HepG2 (cell line): ENCODE measurements at regions not wholly inside any gene's neighbourhood (a gene's known extent, or its start where the extent isn't known, plus 50 kb on each side); places are given as distances from the start of the nearest gene placed in this dataset.
A peak's percentile ranks its signal among the peaks of the same experiment; 100 is the strongest.

ENCODE experiments used
- AKAP8 ChIP-seq: sonication (generic); formaldehyde crosslinking; IDR thresholded peaks from 2 replicates; pipeline ENCODE4 v1.5.1; 2020; ENCODE audit warnings: mild to moderate bottlenecking, missing genetic modification reagents
- CEBPB ChIP-seq: IDR thresholded peaks from 2 replicates; pipeline ENCODE4 v1.6.1; 2011; ENCODE audit warnings: low read depth, low read length, improper control_type of control experiment, borderline replicate concordance
- FOXJ3 ChIP-seq: sonication (generic); formaldehyde crosslinking; IDR thresholded peaks from 2 replicates; pipeline ENCODE4 v1.4.0; 2020; ENCODE audit warnings: missing genetic modification reagents, mild to moderate bottlenecking, borderline replicate concordance
- IRX3 ChIP-seq: sonication (generic); formaldehyde crosslinking; IDR thresholded peaks from 2 replicates; pipeline ENCODE4 v1.8.1; 2023; ENCODE audit warnings: mild to moderate bottlenecking, low read depth, missing genetic modification reagents, borderline replicate concordance
- JARID2 ChIP-seq: sonication (generic); formaldehyde crosslinking; IDR thresholded peaks from 2 replicates; pipeline ENCODE4 v1.8.1; 2023; ENCODE audit warnings: missing genetic modification reagents, inconsistent platforms; ENCODE audit not compliant: insufficient replicate concordance
- KLF13 ChIP-seq: sonication (generic); formaldehyde crosslinking; IDR thresholded peaks from 2 replicates; pipeline ENCODE4 v1.4.0; 2020; ENCODE audit warnings: mild to moderate bottlenecking, missing genetic modification reagents
- MAFF ChIP-seq: IDR thresholded peaks from 2 replicates; pipeline ENCODE4 v1.6.1; 2011; ENCODE audit warnings: low read depth, low read length, improper control_type of control experiment
- PHB2 ChIP-seq: fragments of 450-650 bp; IDR thresholded peaks from 2 replicates; pipeline ENCODE4 v1.6.1; 2018; ENCODE audit not compliant: partially characterized antibody
- SNRNP70 ChIP-seq: fragments of 200-400 bp; formaldehyde crosslinking; IDR thresholded peaks from 2 replicates; pipeline ENCODE4 v1.6.1; 2017; ENCODE audit warnings: mild to moderate bottlenecking, low read depth, low read length, moderate library complexity
- TGIF2 ChIP-seq: IDR thresholded peaks from 2 replicates; pipeline ENCODE4 v1.6.1; 2016; ENCODE audit warnings: control low read depth, missing compliant biosample characterization
- U2AF1 ChIP-seq: fragments of 200-400 bp; formaldehyde crosslinking; optimal IDR thresholded peaks from 2 replicates; pipeline ENCODE3; 2017; ENCODE audit warnings: mild to moderate bottlenecking, low read depth, low read length
- ZNF10 ChIP-seq: sonication (generic); formaldehyde crosslinking; IDR thresholded peaks from 2 replicates; pipeline ENCODE4 v1.4.0; 2020; ENCODE audit warnings: mild to moderate bottlenecking, low read depth, missing genetic modification reagents, borderline replicate concordance
- ZNF224 ChIP-seq: sonication (generic); formaldehyde crosslinking; IDR thresholded peaks from 2 replicates; pipeline ENCODE4 v1.5.0; 2020; ENCODE audit warnings: mild to moderate bottlenecking, missing genetic modification reagents
- ZNF260 ChIP-seq: sonication (generic); formaldehyde crosslinking; IDR thresholded peaks from 2 replicates; pipeline ENCODE4 v1.4.0; 2020; ENCODE audit warnings: missing genetic modification reagents, low read depth, mild to moderate bottlenecking, borderline replicate concordance
- ZNF431 ChIP-seq: sonication (generic); formaldehyde crosslinking; IDR thresholded peaks from 2 replicates; pipeline ENCODE4 v1.9.0; 2022; ENCODE audit warnings: missing genetic modification reagents, low read depth, mild to moderate bottlenecking, borderline replicate concordance
- ZNF460 ChIP-seq: sonication (generic); formaldehyde crosslinking; IDR thresholded peaks from 2 replicates; pipeline ENCODE4 v1.5.1; 2020; ENCODE audit warnings: missing genetic modification reagents, mild to moderate bottlenecking, borderline replicate concordance
- ZNF563 ChIP-seq: sonication (generic); formaldehyde crosslinking; IDR thresholded peaks from 2 replicates; pipeline ENCODE4 v1.8.0; 2022; ENCODE audit warnings: mild to moderate bottlenecking, moderate library complexity, missing genetic modification reagents
- ZNF780A ChIP-seq: sonication (generic); formaldehyde crosslinking; IDR thresholded peaks from 2 replicates; pipeline ENCODE4 v1.8.0; 2022; ENCODE audit warnings: mild to moderate bottlenecking, missing genetic modification reagents, moderate library complexity
- ZNF816 ChIP-seq: sonication (generic); formaldehyde crosslinking; IDR thresholded peaks from 2 replicates; pipeline ENCODE4 v1.8.0; 2022; ENCODE audit warnings: missing genetic modification reagents, mild to moderate bottlenecking, borderline replicate concordance
- TF ChIP-seq, protein P1 (sequence below): sonication (generic); formaldehyde crosslinking; IDR thresholded peaks from 2 replicates; pipeline ENCODE4 v1.4.0; 2020; ENCODE audit warnings: missing genetic modification reagents

- TF ChIP-seq, protein P1, sequence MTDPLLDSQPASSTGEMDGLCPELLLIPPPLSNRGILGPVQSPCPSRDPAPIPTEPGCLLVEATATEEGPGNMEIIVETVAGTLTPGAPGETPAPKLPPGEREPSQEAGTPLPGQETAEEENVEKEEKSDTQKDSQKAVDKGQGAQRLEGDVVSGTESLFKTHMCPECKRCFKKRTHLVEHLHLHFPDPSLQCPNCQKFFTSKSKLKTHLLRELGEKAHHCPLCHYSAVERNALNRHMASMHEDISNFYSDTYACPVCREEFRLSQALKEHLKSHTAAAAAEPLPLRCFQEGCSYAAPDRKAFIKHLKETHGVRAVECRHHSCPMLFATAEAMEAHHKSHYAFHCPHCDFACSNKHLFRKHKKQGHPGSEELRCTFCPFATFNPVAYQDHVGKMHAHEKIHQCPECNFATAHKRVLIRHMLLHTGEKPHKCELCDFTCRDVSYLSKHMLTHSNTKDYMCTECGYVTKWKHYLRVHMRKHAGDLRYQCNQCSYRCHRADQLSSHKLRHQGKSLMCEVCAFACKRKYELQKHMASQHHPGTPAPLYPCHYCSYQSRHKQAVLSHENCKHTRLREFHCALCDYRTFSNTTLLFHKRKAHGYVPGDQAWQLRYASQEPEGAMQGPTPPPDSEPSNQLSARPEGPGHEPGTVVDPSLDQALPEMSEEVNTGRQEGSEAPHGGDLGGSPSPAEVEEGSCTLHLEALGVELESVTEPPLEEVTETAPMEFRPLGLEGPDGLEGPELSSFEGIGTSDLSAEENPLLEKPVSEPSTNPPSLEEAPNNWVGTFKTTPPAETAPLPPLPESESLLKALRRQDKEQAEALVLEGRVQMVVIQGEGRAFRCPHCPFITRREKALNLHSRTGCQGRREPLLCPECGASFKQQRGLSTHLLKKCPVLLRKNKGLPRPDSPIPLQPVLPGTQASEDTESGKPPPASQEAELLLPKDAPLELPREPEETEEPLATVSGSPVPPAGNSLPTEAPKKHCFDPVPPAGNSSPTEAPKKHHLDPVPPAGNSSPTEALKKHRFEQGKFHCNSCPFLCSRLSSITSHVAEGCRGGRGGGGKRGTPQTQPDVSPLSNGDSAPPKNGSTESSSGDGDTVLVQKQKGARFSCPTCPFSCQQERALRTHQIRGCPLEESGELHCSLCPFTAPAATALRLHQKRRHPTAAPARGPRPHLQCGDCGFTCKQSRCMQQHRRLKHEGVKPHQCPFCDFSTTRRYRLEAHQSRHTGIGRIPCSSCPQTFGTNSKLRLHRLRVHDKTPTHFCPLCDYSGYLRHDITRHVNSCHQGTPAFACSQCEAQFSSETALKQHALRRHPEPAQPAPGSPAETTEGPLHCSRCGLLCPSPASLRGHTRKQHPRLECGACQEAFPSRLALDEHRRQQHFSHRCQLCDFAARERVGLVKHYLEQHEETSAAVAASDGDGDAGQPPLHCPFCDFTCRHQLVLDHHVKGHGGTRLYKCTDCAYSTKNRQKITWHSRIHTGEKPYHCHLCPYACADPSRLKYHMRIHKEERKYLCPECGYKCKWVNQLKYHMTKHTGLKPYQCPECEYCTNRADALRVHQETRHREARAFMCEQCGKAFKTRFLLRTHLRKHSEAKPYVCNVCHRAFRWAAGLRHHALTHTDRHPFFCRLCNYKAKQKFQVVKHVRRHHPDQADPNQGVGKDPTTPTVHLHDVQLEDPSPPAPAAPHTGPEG (CRISPR knock-in tag) = no peak
- no peak for TF ChIP-seq MAFF
- TF ChIP-seq PHB2 = no peak
- TF ChIP-seq ZNF816 (CRISPR knock-in tag) = no peak
- TF ChIP-seq ZNF431 = no peak
- no peak for TF ChIP-seq ZNF224 (CRISPR knock-in tag)
- no peak for TF ChIP-seq IRX3 (CRISPR knock-in tag)
- TF ChIP-seq ZNF10 (CRISPR knock-in tag) = no peak
- TF ChIP-seq FOXJ3 (CRISPR knock-in tag) = no peak
- TF ChIP-seq ZNF563 (CRISPR knock-in tag) = no peak
- no peak for TF ChIP-seq TGIF2
- TF ChIP-seq JARID2 (CRISPR knock-in tag) = no peak
- no peak for TF ChIP-seq KLF13 (CRISPR knock-in tag)
- TF ChIP-seq CEBPB = 0 out of 2 replicates have a peak, but pooled peaks have one; percentile 7
- TF ChIP-seq ZNF460 = no peak
- TF ChIP-seq U2AF1 = no peak
- no peak for TF ChIP-seq ZNF260 (CRISPR knock-in tag)
- no peak for TF ChIP-seq AKAP8 (CRISPR knock-in tag)
- TF ChIP-seq SNRNP70 = no peak
- TF ChIP-seq ZNF780A = no peak
Measured at GRCh38 chr19:30675086-30675485, 302.9 kb downstream of the ZNF536 start (continued).
